ENCODE measurements at regions not wholly inside any gene's neighbourhood (a gene's known extent, or its start where the extent isn't known, plus 50 kb on each side); places are given as distances from the start of the nearest gene placed in this dataset.

GRCh38 chr7:41910940-41911600 lies 208.2 kb upstream of the INHBA start:
- DNase-seq (ENCODE audit: low read depth), result no peak

- DNase-seq (ENCODE audit: low read depth), result no peak
Measured at GRCh38 chr7:41907444-41907843, 204.6 kb upstream of the INHBA start.

- DNase-seq (ENCODE audit: low read depth), result no peak
Measured at GRCh38 chr7:41900532-41900931, 197.6 kb upstream of the INHBA start.

- no peak for DNase-seq (ENCODE audit: low read depth)
Measured at GRCh38 chr7:41899823-41900433, 197.0 kb upstream of the INHBA start.

- DNase-seq (ENCODE audit: low read depth), result no peak
Measured at GRCh38 chr7:41893656-41894055, 190.8 kb upstream of the INHBA start.

GRCh38 chr7:41892356-41893100 lies 189.6 kb upstream of the INHBA start:
- DNase-seq (ENCODE audit: low read depth), result no peak

GRCh38 chr7:41891950-41892349 lies 189.1 kb upstream of the INHBA start:
- no peak for DNase-seq (ENCODE audit: low read depth)

GRCh38 chr7:41890631-41891274 lies 187.9 kb upstream of the INHBA start:
- no peak for DNase-seq (ENCODE audit: low read depth)

- DNase-seq (ENCODE audit: low read depth), result no peak
Measured at GRCh38 chr7:41889472-41889871, 186.6 kb upstream of the INHBA start.

GRCh38 chr7:41889040-41889439 lies 186.2 kb upstream of the INHBA start:
- DNase-seq (ENCODE audit: low read depth), result no peak

GRCh38 chr7:41887416-41887815 lies 184.5 kb upstream of the INHBA start:
- DNase-seq (ENCODE audit: low read depth), result no peak

- DNase-seq (ENCODE audit: low read depth), result peak; percentile 88
Measured at GRCh38 chr7:41886901-41887311, 184.0 kb upstream of the INHBA start.

GRCh38 chr7:41886262-41886900 lies 183.5 kb upstream of the INHBA start:
- DNase-seq (ENCODE audit: low read depth), result peak; percentile 85

GRCh38 chr7:41885748-41886147 lies 182.9 kb upstream of the INHBA start:
- no peak for DNase-seq (ENCODE audit: low read depth)

GRCh38 chr7:41885078-41885477 lies 182.2 kb upstream of the INHBA start:
- DNase-seq (ENCODE audit: low read depth), result no peak

- DNase-seq (ENCODE audit: low read depth), result no peak
Measured at GRCh38 chr7:41882745-41883420, 180.0 kb upstream of the INHBA start.

GRCh38 chr7:41882256-41882655 lies 179.4 kb upstream of the INHBA start:
- no peak for DNase-seq (ENCODE audit: low read depth)

GRCh38 chr7:41881331-41882130 lies 178.6 kb upstream of the INHBA start:
- no peak for DNase-seq (ENCODE audit: low read depth)

GRCh38 chr7:41880107-41880506 lies 177.2 kb upstream of the INHBA start:
- no peak for DNase-seq (ENCODE audit: low read depth)

GRCh38 chr7:41879403-41879802 lies 176.5 kb upstream of the INHBA start:
- no peak for DNase-seq (ENCODE audit: low read depth)

Measured in fibroblast of the conjunctiva (primary cell).